ENCODE measurements at regions not wholly inside any gene's neighbourhood (a gene's known extent, or its start where the extent isn't known, plus 50 kb on each side); places are given as distances from the start of the nearest gene placed in this dataset.

- TF ChIP-seq CTCF (IDR thresholded peaks at IDR 0.05; ENCODE audit: poor library complexity) (no peak), EZH2 (IDR thresholded peaks at IDR 0.05; ENCODE audit: borderline replicate concordance) (no peak)
Observed at GRCh38 chr3:104951426-104951825, 415.3 kb upstream of the ALCAM start.
